ENCODE measurements at regions not wholly inside any gene's neighbourhood (a gene's known extent, or its start where the extent isn't known, plus 50 kb on each side); places are given as distances from the start of the nearest gene placed in this dataset.
"Not testable (repeated sequence)": the region's sequence is repeated elsewhere in the genome, so short reads cannot be mapped to it uniquely, and the experiment has no call there.

GRCh38 chr5:91245074-91245452 is 138.1 kb downstream of the ARRDC3 start:
- Histone ChIP-seq H3K36me3 (ENCODE audit: insufficient read depth in 1 of 2, low read depth in 1 of 2) (no peaks in the 10 kb centered on the region), H3K4me1 (peaks cover 9% of the 10 kb centered on the region), H3K4me3 (no peak overlapping the region), H3K9me3 (peaks cover 13% of the 10 kb centered on the region), H3K27ac (no peak overlapping the region), H3K27me3 (ENCODE audit: insufficient read depth in 3 of 3, low read length in 2 of 3) (no peaks in the 10 kb centered on the region)
- no peak for TF ChIP-seq CTCF (IDR thresholded peaks at IDR 0.05)
- DNase-seq (peak in 1 of 2 donors; percentile 60), ATAC-seq (peak; percentile 77 to 98 (median 94))
- WGBS, 3 donors, result 17 to 33% (median 18%) methylated on average over 3 of the region's 3 CpGs
- intact Hi-C loops (cut with DNase I), result no loop called here

GRCh38 chr5:91244380-91245073 is 138.6 kb downstream of the ARRDC3 start:
- Histone ChIP-seq H3K9me3 (peaks cover 13% of the 10 kb centered on the region), H3K27ac (no peak overlapping the region), H3K27me3 (ENCODE audit: insufficient read depth in 3 of 3, low read length in 2 of 3) (no peaks in the 10 kb centered on the region), H3K4me1 (peaks cover 9% of the 10 kb centered on the region), H3K36me3 (ENCODE audit: insufficient read depth in 1 of 2, low read depth in 1 of 2) (no peaks in the 10 kb centered on the region), H3K4me3 (no peak overlapping the region)
- no peak for TF ChIP-seq CTCF (IDR thresholded peaks at IDR 0.05)
- intact Hi-C loops (cut with DNase I), result no loop called here
- ATAC-seq (peak in 2 of 4 donors; percentile 22 to 78), DNase-seq (no peak)
- WGBS, 3 donors, result 57 to 77% (median 63%) methylated on average over 6 of the region's 6 CpGs

GRCh38 chr5:91243852-91244251 is 139.3 kb downstream of the ARRDC3 start:
- intact Hi-C loops (cut with DNase I), result no loop called here
- Histone ChIP-seq H3K4me3 (no peak overlapping the region), H3K27ac (no peak overlapping the region), H3K9me3 (peaks cover 13% of the 10 kb centered on the region), H3K27me3 (ENCODE audit: insufficient read depth in 3 of 3, low read length in 2 of 3) (no peaks in the 10 kb centered on the region), H3K36me3 (ENCODE audit: insufficient read depth in 1 of 2, low read depth in 1 of 2) (no peaks in the 10 kb centered on the region), H3K4me1 (peaks cover 9% of the 10 kb centered on the region)
- no peak for TF ChIP-seq CTCF (IDR thresholded peaks at IDR 0.05)
- DNase-seq (no peak), ATAC-seq (no peak)
- WGBS, 3 donors, result 85 to 100% (median 89%) methylated on average over 1 of the region's 1 CpG

- DNase-seq (no peak), ATAC-seq (no peak)
- H3K4me1 ChIP-seq, result peaks cover 9% of the 10 kb centered on the region
- intact Hi-C loops (cut with DNase I), result no loop called here
- no peak overlapping the region for H3K27ac ChIP-seq
- peaks cover 13% of the 10 kb centered on the region for H3K9me3 ChIP-seq
- no peaks in the 10 kb centered on the region for H3K27me3 ChIP-seq (ENCODE audit: insufficient read depth in 3 of 3, low read length in 2 of 3)
- no peaks in the 10 kb centered on the region for H3K36me3 ChIP-seq (ENCODE audit: insufficient read depth in 1 of 2, low read depth in 1 of 2)
- no peak overlapping the region for H3K4me3 ChIP-seq
- no peak for TF ChIP-seq CTCF (IDR thresholded peaks at IDR 0.05)
Measured at GRCh38 chr5:91243286-91243685, 139.8 kb downstream of the ARRDC3 start.

- H3K27ac ChIP-seq; H3K4me1 ChIP-seq; intact Hi-C loops (cut with DNase I); H3K4me3 ChIP-seq; H3K36me3 ChIP-seq (ENCODE audit: insufficient read depth in 1 of 2, low read depth in 1 of 2); H3K27me3 ChIP-seq (ENCODE audit: insufficient read depth in 3 of 3, low read length in 2 of 3); DNase-seq; ATAC-seq: not testable (repeated sequence)
- 93 to 95% (median 94%) methylated on average over 4 of the region's 4 CpGs for WGBS, 3 donors
- H3K9me3 ChIP-seq, result peaks cover 13% of the 10 kb centered on the region
Measured at GRCh38 chr5:91241460-91241859, 141.7 kb downstream of the ARRDC3 start.
